GM23338 (cell line): ENCODE measurements at regions not wholly inside any gene's neighbourhood (a gene's known extent, or its start where the extent isn't known, plus 50 kb on each side); places are given as distances from the start of the nearest gene placed in this dataset.

Experiments
- ATAC-seq: fragments of 200-7000 bp; cut with Tn5 transposase; 3 replicates; pipeline ENCODE4 v1.9.1; 2020
- DNase-seq: peaks from one replicate; pipeline ENCODE4 v3.0.0-alpha.2; 2015; ENCODE audit warnings: low spot score
- H2AFZ ChIP-seq: fragments of 200-600 bp; sonication (generic); 2 replicates; pipeline ENCODE4 v1.8.0; 2016; ENCODE audit warnings: antibody characterized with exemption, mild to moderate bottlenecking, moderate library complexity
- H3F3A ChIP-seq: fragments of 200-600 bp; sonication (generic); replicated peaks from 2 replicates; pipeline ENCODE4 v1.8.0; 2017; ENCODE audit warnings: antibody characterized with exemption, mixed run types, low read depth
- H3K27ac ChIP-seq: fragments of 200-600 bp; sonication (generic); 2 replicates; pipeline ENCODE4 v1.6.1; 2016; ENCODE audit warnings: low read depth
- H3K27me3 ChIP-seq: fragments of 200-600 bp; sonication (generic); 2 replicates; pipeline ENCODE4 v1.8.0; 2016; ENCODE audit warnings: mild to moderate bottlenecking, mixed run types, moderate library complexity; ENCODE audit not compliant: insufficient read depth
- H3K36me3 ChIP-seq: fragments of 200-600 bp; sonication (generic); 2 replicates; pipeline ENCODE4 v1.8.0; 2016; ENCODE audit warnings: mild to moderate bottlenecking; ENCODE audit not compliant: insufficient read depth
- H3K4me1 ChIP-seq: fragments of 200-600 bp; sonication (generic); 2 replicates; pipeline ENCODE4 v1.8.0; 2016; ENCODE audit warnings: mild to moderate bottlenecking, moderate library complexity; ENCODE audit not compliant: insufficient read depth
- H3K4me2 ChIP-seq: fragments of 200-600 bp; sonication (generic); 2 replicates; pipeline ENCODE4 v1.7.1; 2017; ENCODE audit warnings: mixed run types
- H3K4me3 ChIP-seq: fragments of 200-600 bp; sonication (generic); 2 replicates; pipeline ENCODE4 v1.6.1; 2016; ENCODE audit warnings: mixed run types
- H3K79me2 ChIP-seq: fragments of 200-600 bp; sonication (generic); replicated peaks from 2 replicates; pipeline ENCODE4 v1.8.0; 2017; ENCODE audit warnings: mild to moderate bottlenecking; ENCODE audit not compliant: insufficient read depth
- H3K9me2 ChIP-seq: fragments of 200-600 bp; sonication (generic); 2 replicates; pipeline ENCODE4 v1.8.0; 2017; ENCODE audit not compliant: insufficient read depth
- H4K20me1 ChIP-seq: fragments of 200-600 bp; sonication (generic); replicated peaks from 2 replicates; pipeline ENCODE4 v1.8.0; 2017; ENCODE audit warnings: mild to moderate bottlenecking; ENCODE audit not compliant: insufficient read depth
- H3K27ac Mint-ChIP-seq: 2 replicates; pipeline ENCODE4 v1.8.0; 2020; ENCODE audit warnings: inconsistent platforms, mild to moderate bottlenecking, moderate library complexity, mixed read lengths
- H3K27me3 Mint-ChIP-seq: 3 replicates; pipeline ENCODE4 v1.8.0; 2022; ENCODE audit warnings: low read depth, mild to moderate bottlenecking, moderate library complexity, mixed read lengths, inconsistent platforms; ENCODE audit not compliant: insufficient read depth, poor library complexity
- H3K36me3 Mint-ChIP-seq: 3 replicates; pipeline ENCODE4 v1.8.0; 2021; ENCODE audit warnings: low read depth, mild to moderate bottlenecking, inconsistent platforms, moderate library complexity, mixed read lengths
- H3K4me1 Mint-ChIP-seq: 3 replicates; pipeline ENCODE4 v1.8.0; 2020; ENCODE audit warnings: mild to moderate bottlenecking, inconsistent platforms, mixed read lengths
- H3K4me3 Mint-ChIP-seq: 3 replicates; pipeline ENCODE4 v1.8.0; 2021; ENCODE audit warnings: moderate library complexity, mild to moderate bottlenecking, inconsistent platforms, mixed read lengths
- H3K9me3 Mint-ChIP-seq: 3 replicates; pipeline ENCODE4 v1.8.0; 2020; ENCODE audit warnings: moderate library complexity, mild to moderate bottlenecking, inconsistent platforms, mixed read lengths
- CREB1 ChIP-seq: fragments of 250-450 bp; sonication (Bioruptor Pico); IDR thresholded peaks from 2 replicates; pipeline ENCODE4 v1.5.0; 2020; ENCODE audit warnings: low read depth, mild to moderate bottlenecking, moderate library complexity
- CTCF ChIP-seq, 2 experiments: fragments of 200-600 bp in 1 of 2; sonication (generic) in 1 of 2; conservative IDR thresholded peaks; 2 replicates each; pipeline versions ENCODE4 v1.5.1 to v1.6.1; 2016 to 2017; ENCODE audit warnings: antibody characterized with exemption in 2 of 2, low read depth in 2 of 2, mild to moderate bottlenecking in 2 of 2, moderate library complexity in 1 of 2
- ETS1 ChIP-seq: IDR thresholded peaks from 2 replicates; pipeline ENCODE4 v1.6.1; 2016; ENCODE audit warnings: antibody characterized with exemption
- EZH2 ChIP-seq: fragments of 200-600 bp; sonication (generic); IDR thresholded peaks from one replicate; pipeline ENCODE4 v1.8.0; 2017; ENCODE audit warnings: antibody characterized with exemption, mild to moderate bottlenecking, low read depth; ENCODE audit not compliant: unreplicated experiment
- EZH2phosphoT487 ChIP-seq: fragments of 200-600 bp; sonication (generic); IDR thresholded peaks from one replicate; pipeline ENCODE4 v1.8.1; 2018; ENCODE audit warnings: antibody characterized with exemption; ENCODE audit not compliant: unreplicated experiment
- JUNB ChIP-seq: IDR thresholded peaks from one replicate; pipeline ENCODE4 v1.6.1; 2016; ENCODE audit warnings: antibody characterized with exemption; ENCODE audit not compliant: unreplicated experiment
- NANOG ChIP-seq: IDR thresholded peaks from 2 replicates; pipeline ENCODE4 v1.6.1; 2016; ENCODE audit warnings: antibody characterized with exemption, borderline replicate concordance
- POLR2AphosphoS5 ChIP-seq: IDR thresholded peaks from 2 replicates; pipeline ENCODE4 v1.6.1; 2016; ENCODE audit warnings: antibody characterized with exemption, low read depth
- REST ChIP-seq: IDR thresholded peaks from one replicate; pipeline ENCODE4 v1.6.1; 2018; ENCODE audit warnings: antibody characterized with exemption; ENCODE audit not compliant: unreplicated experiment
- STAT1 ChIP-seq: IDR thresholded peaks from one replicate; pipeline ENCODE4 v1.6.1; 2016; ENCODE audit warnings: antibody characterized with exemption; ENCODE audit not compliant: unreplicated experiment
- ZNF114 ChIP-seq: fragments of 250-450 bp; sonication (Bioruptor Pico); IDR thresholded peaks from 2 replicates; pipeline ENCODE4 v1.5.0; 2020; ENCODE audit warnings: mild to moderate bottlenecking, moderate library complexity
- ZNF331 ChIP-seq: fragments of 250-450 bp; sonication (Bioruptor Pico); IDR thresholded peaks from 2 replicates; pipeline ENCODE4 v1.5.0; 2020; ENCODE audit warnings: low read depth, mild to moderate bottlenecking, moderate library complexity
- ZNF462 ChIP-seq: fragments of 250-450 bp; sonication (Bioruptor Pico); IDR thresholded peaks from 2 replicates; pipeline ENCODE4 v1.5.0; 2020; ENCODE audit warnings: mild to moderate bottlenecking, moderate library complexity

GRCh38 chr2:186159101-186159500 is 327.0 kb upstream of the ZC3H15 start:
- no peak for ATAC-seq

More at GRCh38 chr2:186159101-186159500, 327.0 kb upstream of the ZC3H15 start:
- Histone ChIP-seq H3K9me2 (peaks cover 3% of the 10 kb centered on the region), H3K36me3 (no peaks in the 10 kb centered on the region), H3K4me3 (no peak overlapping the region), H3K79me2 (no peaks in the 10 kb centered on the region), H3K4me1 (0 out of 2 replicates have a peak, but pooled peaks cover 4% of the 10 kb centered on the region), H3K27ac (no peak overlapping the region), H3K4me2 (no peak overlapping the region), H4K20me1 (no peaks in the 10 kb centered on the region), H3K27me3 (no peaks in the 10 kb centered on the region), H3F3A (no peaks in the 10 kb centered on the region), H2AFZ (no peak overlapping the region)
- H3K4me3 Mint-ChIP-seq: no peak overlapping the region
- peaks cover 2% of the 10 kb centered on the region for H3K27me3 Mint-ChIP-seq
- DNase-seq: no peak
- H3K36me3 Mint-ChIP-seq: peaks cover 23% of the 10 kb centered on the region
- H3K27ac Mint-ChIP-seq: no peak overlapping the region
- H3K9me3 Mint-ChIP-seq: peaks cover 24% of the 10 kb centered on the region; the same call in 2 of the 3 replicates
- no peak for TF ChIP-seq ETS1
- no peak for TF ChIP-seq JUNB
- no peak for TF ChIP-seq EZH2phosphoT487
- TF ChIP-seq ZNF331 (CRISPR knock-in tag): no peak
- TF ChIP-seq CTCF (conservative IDR thresholded peaks at IDR 0.05; ENCODE audit: low read depth in 2 of 2): no peak
- no peak for TF ChIP-seq CREB1
- TF ChIP-seq POLR2AphosphoS5: no peak
- TF ChIP-seq STAT1: no peak
- TF ChIP-seq NANOG: no peak
- TF ChIP-seq ZNF462: no peak
- TF ChIP-seq ZNF114 (CRISPR knock-in tag): no peak
- TF ChIP-seq REST: no peak
- TF ChIP-seq EZH2: no peak
- H3K4me1 Mint-ChIP-seq: peaks cover 11% of the 10 kb centered on the region
